SK-N-SH treated with all-trans-retinoic acid at 6 μM for 48 hours (cell line): ENCODE measurements at regions not wholly inside any gene's neighbourhood (a gene's known extent, or its start where the extent isn't known, plus 50 kb on each side); places are given as distances from the start of the nearest gene placed in this dataset.

Experiments
- ARNTL ChIP-seq: fragments of 450-650 bp; formaldehyde crosslinking; IDR thresholded peaks from 2 replicates; pipeline ENCODE4 v1.5.0; 2020; ENCODE audit warnings: low read depth, mild to moderate bottlenecking, moderate library complexity, borderline replicate concordance
- CREB5 ChIP-seq: fragments of 250-450 bp; sonication (Bioruptor Pico); IDR thresholded peaks from 2 replicates; pipeline ENCODE4 v1.5.1; 2020; ENCODE audit warnings: low read depth, mild to moderate bottlenecking, moderate library complexity
- CSDC2 ChIP-seq: fragments of 250-450 bp; sonication (Bioruptor Pico); IDR thresholded peaks from 2 replicates; pipeline ENCODE4 v1.5.0; 2020; ENCODE audit warnings: mild to moderate bottlenecking, moderate library complexity
- CSRNP3 ChIP-seq: fragments of 250-450 bp; sonication (Bioruptor Pico); IDR thresholded peaks from 2 replicates; pipeline ENCODE4 v1.5.1; 2021; ENCODE audit warnings: mild to moderate bottlenecking, moderate library complexity
- GLIS3 ChIP-seq: fragments of 250-450 bp; sonication (Bioruptor Pico); IDR thresholded peaks from 2 replicates; pipeline ENCODE4 v1.5.0; 2020; ENCODE audit warnings: mild to moderate bottlenecking, moderate library complexity
- ISL1 ChIP-seq: fragments of 250-450 bp; sonication (Bioruptor Pico); IDR thresholded peaks from 2 replicates; pipeline ENCODE4 v2.1.2; 2022; ENCODE audit warnings: mild to moderate bottlenecking, moderate library complexity
- OSR1 ChIP-seq: fragments of 250-450 bp; sonication (Bioruptor Pico); IDR thresholded peaks from 2 replicates; pipeline ENCODE4 v1.8.0; 2022; ENCODE audit warnings: moderate library complexity, mild to moderate bottlenecking, inconsistent platforms
- PATZ1 ChIP-seq: fragments of 250-450 bp; sonication (Bioruptor Pico); IDR thresholded peaks from 2 replicates; pipeline ENCODE4 v1.8.0; 2020; ENCODE audit warnings: mild to moderate bottlenecking, moderate library complexity, borderline replicate concordance
- POU6F1 ChIP-seq: fragments of 250-450 bp; sonication (Bioruptor Pico); IDR thresholded peaks from 2 replicates; pipeline ENCODE4 v1.8.0; 2021; ENCODE audit warnings: low read depth, mild to moderate bottlenecking, moderate library complexity, borderline replicate concordance
- ZC3H10 ChIP-seq: fragments of 250-450 bp; sonication (Bioruptor Pico); IDR thresholded peaks from 2 replicates; pipeline ENCODE4 v1.5.1; 2021; ENCODE audit warnings: mild to moderate bottlenecking, moderate library complexity
- ZFP3 ChIP-seq: fragments of 250-450 bp; sonication (Bioruptor Pico); IDR thresholded peaks from 2 replicates; pipeline ENCODE4 v1.5.0; 2020; ENCODE audit warnings: mild to moderate bottlenecking, moderate library complexity
- ZFP30 ChIP-seq: fragments of 450-650 bp; formaldehyde crosslinking; IDR thresholded peaks from 2 replicates; pipeline ENCODE4 v1.5.0; 2022; ENCODE audit warnings: mild to moderate bottlenecking, moderate library complexity
- ZNF565 ChIP-seq: fragments of 450-650 bp; formaldehyde crosslinking; conservative IDR thresholded peaks from 2 replicates; pipeline ENCODE4 v1.5.0; 2020; ENCODE audit warnings: low read depth, mild to moderate bottlenecking, moderate library complexity
- ZNF8 ChIP-seq: fragments of 450-650 bp; formaldehyde crosslinking; IDR thresholded peaks from 2 replicates; pipeline ENCODE4 v1.5.0; 2020; ENCODE audit warnings: mild to moderate bottlenecking, moderate library complexity

GRCh38 chr10:117615649-117616048 is 73.1 kb downstream of the EMX2 start:
- TF ChIP-seq ARNTL (CRISPR knock-in tag) (no peak), POU6F1 (CRISPR knock-in tag) (no peak), CREB5 (CRISPR knock-in tag) (no peak), PATZ1 (CRISPR knock-in tag) (no peak), ZNF565 (no peak), OSR1 (CRISPR knock-in tag) (no peak), ZFP3 (no peak), ZFP30 (no peak), CSDC2 (no peak), GLIS3 (CRISPR knock-in tag) (no peak), ZNF8 (CRISPR knock-in tag) (no peak), CSRNP3 (no peak), ZC3H10 (no peak), ISL1 (CRISPR knock-in tag) (no peak)
